Common myeloid progenitor, CD34-positive (primary cell): ENCODE measurements at regions not wholly inside any gene's neighbourhood (a gene's known extent, or its start where the extent isn't known, plus 50 kb on each side); places are given as distances from the start of the nearest gene placed in this dataset.
A peak's percentile ranks its signal among the peaks of the same experiment; 100 is the strongest.

ENCODE experiments used
- CTCF ChIA-PET: fragments of 350-600 bp; sonication (Branson Sonifier 250); formaldehyde crosslinking; loops from one replicate; lab custom pipeline; 2021; ENCODE audit warnings: antibody characterized with exemption; lab: Charles Lee
- POLR2A ChIA-PET: fragments of 350-600 bp; sonication (Branson Sonifier 250); formaldehyde crosslinking; loops from one replicate; lab custom pipeline; 2021; ENCODE audit warnings: antibody characterized with exemption; lab: Charles Lee
- DNase-seq, 3 donors: peaks; one replicate each; pipeline versions ENCODE4 v3.0.0 to v3.0.0-alpha.2; 2013
- H3K27ac ChIP-seq, 2 experiments: 1 replicate in 1 of 2; 2 replicates in 1 of 2; pipeline ENCODE4 v1.7.0; 2013; ENCODE audit warnings: inconsistent platforms in 2 of 2, low read length in 2 of 2, mild to moderate bottlenecking in 2 of 2, low read depth in 1 of 2, moderate library complexity in 1 of 2; ENCODE audit not compliant: severe bottlenecking in 2 of 2, insufficient read depth in 1 of 2, poor library complexity in 1 of 2
- H3K27me3 ChIP-seq, 5 experiments: replicated peaks in 2 of 5; 1 replicate in 3 of 5; 2 replicates in 2 of 5; pipeline versions ENCODE4 v1.6.1 to v1.7.0; 2013; ENCODE audit warnings: low read length in 4 of 5, mild to moderate bottlenecking in 2 of 5, moderate library complexity in 2 of 5, inconsistent platforms in 1 of 5; ENCODE audit not compliant: insufficient read depth in 5 of 5, control insufficient read depth in 4 of 5
- H3K36me3 ChIP-seq, 4 experiments: 1 replicate in 2 of 4; 2 replicates in 2 of 4; pipeline versions ENCODE4 v1.6.1 to v1.7.0; 2013; ENCODE audit warnings: low read length in 3 of 4, control low read depth in 1 of 4, mild to moderate bottlenecking in 1 of 4; ENCODE audit not compliant: control insufficient read depth in 4 of 4, insufficient read depth in 4 of 4
- H3K4me1 ChIP-seq, 4 experiments: 1 replicate in 3 of 4; 2 replicates in 1 of 4; pipeline versions ENCODE4 v1.6.1 to v1.7.1; 2013; ENCODE audit warnings: low read length in 3 of 4, mild to moderate bottlenecking in 3 of 4, control low read depth in 1 of 4, inconsistent platforms in 1 of 4, moderate library complexity in 1 of 4; ENCODE audit not compliant: control insufficient read depth in 4 of 4, insufficient read depth in 4 of 4; ENCODE audit errors: control extremely low read depth in 1 of 4
- H3K4me3 ChIP-seq, 7 experiments: 1 replicate in 4 of 7; 2 replicates in 3 of 7; pipeline versions ENCODE4 v1.5.1 to v1.7.0; 2013; ENCODE audit warnings: mild to moderate bottlenecking in 7 of 7, low read length in 6 of 7, moderate library complexity in 6 of 7, inconsistent platforms in 2 of 7, low read depth in 2 of 7, control low read depth in 1 of 7; ENCODE audit not compliant: insufficient read depth in 4 of 7, control insufficient read depth in 1 of 7; ENCODE audit errors: extremely low read depth in 1 of 7
- H3K9me3 ChIP-seq, 5 experiments: 1 replicate in 4 of 5; 2 replicates in 1 of 5; pipeline versions ENCODE4 v1.6.1 to v1.7.1; 2013; ENCODE audit warnings: low read length in 4 of 5, mild to moderate bottlenecking in 2 of 5, inconsistent platforms in 1 of 5, low read depth in 1 of 5, moderate library complexity in 1 of 5; ENCODE audit not compliant: control insufficient read depth in 4 of 5, insufficient read depth in 2 of 5; ENCODE audit errors: control extremely low read depth in 1 of 5
- WGBS: methylation state at CpG from one replicate; pipeline ENCODE4 v1.1.5; 2013; ENCODE audit not compliant: insufficient coverage; 5-methylcytosine and 5-hydroxymethylcytosine counted together

DNA sequence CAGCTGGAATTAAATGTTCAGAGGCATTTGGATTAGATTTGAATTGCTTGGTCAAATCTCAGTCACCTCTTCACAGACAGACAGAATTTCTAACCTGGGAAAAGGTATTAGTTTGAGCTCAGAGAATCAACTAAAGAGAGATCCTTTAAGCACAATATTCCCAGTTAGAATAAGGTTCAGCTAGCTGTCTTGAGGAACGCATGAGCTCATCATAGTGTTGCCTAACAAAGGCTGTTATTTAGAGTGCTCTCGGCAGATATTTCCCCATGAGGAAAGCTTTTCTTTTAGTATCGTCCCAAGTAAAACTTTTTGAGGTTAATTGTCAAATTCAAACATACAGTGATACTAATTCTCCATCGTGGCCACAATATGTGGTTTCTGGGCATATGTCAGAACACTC is 269.9 kb downstream of the HLX start:
- no peak overlapping the region for H3K4me3 ChIP-seq
- no peak for DNase-seq
- no peak overlapping the region for H3K27ac ChIP-seq
- no peaks in the 10 kb centered on the region for H3K36me3 ChIP-seq
- no peaks in the 10 kb centered on the region for H3K4me1 ChIP-seq
- no peaks in the 10 kb centered on the region for H3K27me3 ChIP-seq
- peaks cover 0 to 7% (median 3%) of the 10 kb centered on the region in 5 experiments for H3K9me3 ChIP-seq
- 87% methylated on average over 4 of the region's 4 CpGs for WGBS
- ChIA-PET CTCF (interaction anchor here (0.9 to 1.4 kb wide), 3 partner anchors 11 to 54 kb away, joined by 3 to 4 read pairs (median 3); no protein-coding TSS in a partner anchor), POLR2A (no interaction called here)

GRCh38 chr1:221149555-221150075 is 270.4 kb downstream of the HLX start:
- Histone ChIP-seq H3K27me3 (no peaks in the 10 kb centered on the region), H3K4me3 (no peak overlapping the region), H3K4me1 (no peaks in the 10 kb centered on the region), H3K27ac (no peak overlapping the region), H3K36me3 (no peaks in the 10 kb centered on the region), H3K9me3 (peaks cover 0 to 7% (median 3%) of the 10 kb centered on the region in 5 experiments)
- no CpG with 5 or more reads among the region's 1 CpG for WGBS
- no peak for DNase-seq
- CTCF ChIA-PET, result interaction anchor here (0.9 to 1.4 kb wide), 3 partner anchors 12 to 53 kb away, joined by 3 to 4 read pairs (median 3); no protein-coding TSS in a partner anchor
- POLR2A ChIA-PET, result no interaction called here

DNA sequence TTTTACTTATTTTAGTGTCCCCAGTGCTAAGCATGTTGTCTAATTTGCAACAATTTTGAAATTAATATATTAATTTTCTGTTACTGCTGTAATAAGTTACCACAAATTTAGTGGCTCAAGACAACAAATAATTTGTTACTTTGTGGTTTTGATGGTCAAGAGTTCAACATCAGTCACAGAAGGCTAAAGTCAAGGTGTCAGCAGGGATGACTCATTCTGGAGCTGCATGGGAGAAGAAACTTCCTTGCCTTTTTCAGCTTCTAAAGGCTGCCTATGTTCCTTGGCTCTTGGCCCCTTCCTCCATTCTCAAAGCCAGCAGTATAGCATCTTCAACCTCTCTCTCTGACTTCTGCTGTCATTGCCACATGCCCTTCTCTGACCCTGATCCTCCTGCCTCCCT is 271.8 kb downstream of the HLX start:
- H3K36me3 ChIP-seq, result no peaks in the 10 kb centered on the region
- peaks cover 0 to 5% (median 3%) of the 10 kb centered on the region in 5 experiments for H3K9me3 ChIP-seq
- DNase-seq, result no peak
- H3K27me3 ChIP-seq, result no peaks in the 10 kb centered on the region
- H3K4me3 ChIP-seq, result no peak overlapping the region
- CTCF ChIA-PET, result no interaction called here
- POLR2A ChIA-PET, result no interaction called here
- H3K4me1 ChIP-seq, result no peaks in the 10 kb centered on the region
- H3K27ac ChIP-seq, result no peak overlapping the region

DNA sequence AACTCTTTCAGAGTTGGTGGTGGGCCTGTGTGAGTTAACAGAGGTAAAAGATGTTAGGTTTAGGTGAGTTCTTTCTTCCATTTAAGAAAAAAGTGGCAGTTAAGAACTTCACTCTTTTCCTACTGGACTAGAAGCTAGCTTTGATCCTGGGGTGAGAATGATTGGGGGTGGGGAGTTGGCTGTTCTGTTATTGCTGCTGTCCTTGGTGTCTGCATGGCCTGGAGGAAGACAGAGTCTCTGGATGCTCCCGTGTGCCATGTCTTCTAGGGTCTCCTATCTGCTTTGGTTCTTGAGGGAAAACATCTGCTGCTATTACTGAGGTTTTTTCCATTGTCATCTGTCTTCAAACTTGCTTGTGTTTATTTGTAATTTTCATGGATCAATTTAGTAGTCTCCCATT is 275.7 kb downstream of the HLX start:
- Histone ChIP-seq H3K4me1 (peaks cover 0 to 10% (median 3%) of the 10 kb centered on the region in 4 experiments), H3K36me3 (no peaks in the 10 kb centered on the region), H3K4me3 (no peak overlapping the region), H3K27ac (no peak overlapping the region), H3K9me3 (peaks cover 0 to 5% (median 3%) of the 10 kb centered on the region in 5 experiments), H3K27me3 (no peaks in the 10 kb centered on the region)
- WGBS, result 100% methylated on average over 1 of the region's 1 CpG
- ChIA-PET CTCF (interaction anchor here (1.0 to 1.8 kb wide), 5 partner anchors 12 to 280 kb away, joined by 3 to 6 read pairs (median 3); no protein-coding TSS in a partner anchor), POLR2A (no interaction called here)
- DNase-seq, result no peak

DNA sequence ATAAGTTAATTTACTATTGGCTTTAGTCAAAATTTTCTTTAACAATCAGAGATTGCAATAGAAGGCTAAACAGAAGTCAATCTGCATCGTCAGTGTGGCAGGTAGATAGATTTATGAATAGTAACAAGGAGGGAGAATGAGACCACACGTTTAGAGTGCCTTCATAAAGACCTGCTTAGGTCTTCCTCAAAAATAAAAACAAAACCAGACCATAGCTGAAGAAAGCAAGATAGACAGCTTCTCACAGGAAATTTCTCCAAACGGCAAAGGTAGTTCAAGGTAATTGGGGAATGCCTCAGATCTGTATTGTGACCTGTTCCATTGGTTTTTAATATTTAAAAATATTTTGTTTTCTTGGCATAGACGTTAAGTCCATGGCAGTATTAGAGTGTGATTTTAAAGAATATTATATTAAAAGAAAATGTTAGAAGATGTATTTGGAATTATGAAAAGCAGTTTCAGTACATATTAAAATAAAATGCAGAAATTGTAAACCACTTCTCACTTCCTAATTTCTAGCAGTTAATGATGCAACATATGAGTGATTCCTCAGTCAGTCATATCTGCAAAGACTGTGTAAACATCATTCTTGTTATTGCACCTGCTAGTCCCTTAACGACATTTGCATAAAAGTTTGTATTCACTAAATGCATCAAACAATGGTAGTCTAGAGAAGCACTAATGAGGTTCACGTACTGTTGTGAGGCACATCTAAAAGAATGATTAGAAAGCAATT is 278.0 kb downstream of the HLX start:
- CTCF ChIA-PET, result no interaction called here
- H3K27me3 ChIP-seq, result no peaks in the 10 kb centered on the region
- no peaks in the 10 kb centered on the region for H3K36me3 ChIP-seq
- POLR2A ChIA-PET, result no interaction called here
- no peaks in the 10 kb centered on the region for H3K9me3 ChIP-seq
- DNase-seq, result peak in 2 of 3 donors; percentile 56 to 72
- WGBS, result 100% methylated on average over 1 of the region's 6 CpGs
- H3K27ac ChIP-seq, result no peak overlapping the region
- peaks cover 0 to 15% (median 6%) of the 10 kb centered on the region in 4 experiments for H3K4me1 ChIP-seq
- H3K4me3 ChIP-seq, result no peak overlapping the region

DNA sequence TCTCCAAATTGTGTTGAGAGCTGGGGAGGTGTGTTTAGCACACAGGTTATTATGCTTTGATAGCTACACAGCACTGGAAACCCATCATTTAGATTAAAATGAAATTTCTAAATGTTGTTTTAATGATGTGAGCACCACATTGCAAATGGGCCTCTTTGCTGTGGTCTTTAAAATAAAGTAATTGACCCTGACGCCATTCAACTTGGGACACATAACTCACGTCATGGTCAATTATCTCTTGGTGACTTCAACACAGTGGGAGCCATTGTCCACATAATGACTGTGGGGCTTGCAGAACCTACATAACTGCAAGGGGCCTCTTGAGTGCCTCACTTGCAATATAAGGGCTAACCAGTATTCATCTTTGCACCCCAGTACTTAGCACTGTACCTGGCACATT is 280.4 kb downstream of the HLX start:
- no peak for DNase-seq
- CTCF ChIA-PET, result no interaction called here
- no peak overlapping the region for H3K27ac ChIP-seq
- no peaks in the 10 kb centered on the region for H3K9me3 ChIP-seq
- POLR2A ChIA-PET, result no interaction called here
- H3K4me3 ChIP-seq, result no peak overlapping the region
- H3K36me3 ChIP-seq, result no peaks in the 10 kb centered on the region
- peaks cover 0 to 15% (median 6%) of the 10 kb centered on the region in 4 experiments for H3K4me1 ChIP-seq
- H3K27me3 ChIP-seq, result no peaks in the 10 kb centered on the region
- whole genome bisulfite sequencing, result 100% methylated on average over 2 of the region's 2 CpGs

DNA sequence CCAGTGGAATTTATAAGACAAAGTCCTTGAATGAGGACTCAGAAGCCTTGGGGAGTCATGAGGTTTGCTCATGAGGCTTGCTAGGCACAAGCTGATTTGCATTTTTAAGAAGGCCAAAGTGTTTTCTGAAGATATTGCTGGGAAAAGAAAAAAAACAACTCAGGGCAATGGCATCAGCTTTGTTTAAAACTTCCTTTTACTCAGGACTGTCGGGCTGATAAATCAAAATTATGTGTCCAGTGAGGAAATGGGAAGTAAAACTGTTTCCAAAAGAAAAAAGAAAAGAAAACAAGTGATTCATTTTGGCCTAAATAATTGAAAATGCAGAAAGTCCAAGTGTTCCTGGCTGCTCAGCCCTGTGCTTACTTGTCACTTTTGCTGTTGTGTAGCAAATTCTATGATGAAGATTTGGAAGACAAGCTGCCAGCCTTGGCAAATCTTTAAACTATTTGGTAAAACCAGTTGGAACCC is 282.4 kb downstream of the HLX start:
- ChIA-PET POLR2A (no interaction called here), CTCF (no interaction called here)
- Histone ChIP-seq H3K27me3 (peaks cover 0 to 2% (median 0%) of the 10 kb centered on the region in 5 experiments), H3K4me3 (peak overlapping the region in 1 of 7 experiments; percentile 12), H3K9me3 (no peaks in the 10 kb centered on the region), H3K4me1 (peaks cover 15 to 34% (median 21%) of the 10 kb centered on the region in 4 experiments), H3K27ac (no peak overlapping the region), H3K36me3 (no peaks in the 10 kb centered on the region)
- no peak for DNase-seq
- no CpG with 5 or more reads among the region's 1 CpG for WGBS
